ENCODE measurements at regions not wholly inside any gene's neighbourhood (a gene's known extent, or its start where the extent isn't known, plus 50 kb on each side); places are given as distances from the start of the nearest gene placed in this dataset.

GRCh38 chr6:10305790-10306415, 109.0 kb downstream of the TFAP2A start:
- DNase-seq (ENCODE audit: low spot score) = no peak

- DNase-seq (ENCODE audit: low spot score) = no peak
Measured at GRCh38 chr6:10303608-10304506, 111.0 kb downstream of the TFAP2A start.

GRCh38 chr6:10302566-10303235, 112.2 kb downstream of the TFAP2A start:
- no peak for DNase-seq (ENCODE audit: low spot score)

GRCh38 chr6:10300071-10300470, 114.8 kb downstream of the TFAP2A start:
- DNase-seq (ENCODE audit: low spot score) = no peak

GRCh38 chr6:10297832-10298231, 117.0 kb downstream of the TFAP2A start:
- DNase-seq (ENCODE audit: low spot score) = no peak

- DNase-seq (ENCODE audit: low spot score) = no peak
Measured at GRCh38 chr6:10278746-10279145, 136.1 kb downstream of the TFAP2A start.

- DNase-seq (ENCODE audit: low spot score) = no peak
Measured at GRCh38 chr6:10276660-10277287, 138.1 kb downstream of the TFAP2A start.

- DNase-seq (ENCODE audit: low spot score) = no peak
Measured at GRCh38 chr6:10276106-10276505, 138.8 kb downstream of the TFAP2A start.

DNA sequence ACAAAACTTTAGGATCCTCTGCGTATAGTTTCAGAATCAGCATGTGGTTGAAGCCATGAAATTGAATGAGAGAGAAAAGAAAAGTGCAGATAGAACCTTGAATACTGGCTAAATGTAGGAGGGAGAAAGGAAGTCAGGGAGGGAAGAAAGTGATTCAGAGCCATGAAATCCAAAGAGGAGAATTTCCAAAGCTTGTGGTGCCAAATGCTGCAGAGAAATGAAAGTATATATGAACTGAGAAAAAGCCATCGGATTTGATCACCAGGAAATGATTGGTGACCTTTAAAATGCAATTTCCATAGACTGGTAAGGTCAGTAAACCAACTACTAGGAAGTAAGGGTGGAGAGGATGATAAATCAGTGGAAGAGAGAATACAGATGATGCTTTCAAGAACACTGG, 142.3 kb downstream of the TFAP2A start:
- no peak for DNase-seq (ENCODE audit: low spot score)

GRCh38 chr6:10271982-10272381, 142.9 kb downstream of the TFAP2A start:
- DNase-seq (ENCODE audit: low spot score) = no peak

DNA sequence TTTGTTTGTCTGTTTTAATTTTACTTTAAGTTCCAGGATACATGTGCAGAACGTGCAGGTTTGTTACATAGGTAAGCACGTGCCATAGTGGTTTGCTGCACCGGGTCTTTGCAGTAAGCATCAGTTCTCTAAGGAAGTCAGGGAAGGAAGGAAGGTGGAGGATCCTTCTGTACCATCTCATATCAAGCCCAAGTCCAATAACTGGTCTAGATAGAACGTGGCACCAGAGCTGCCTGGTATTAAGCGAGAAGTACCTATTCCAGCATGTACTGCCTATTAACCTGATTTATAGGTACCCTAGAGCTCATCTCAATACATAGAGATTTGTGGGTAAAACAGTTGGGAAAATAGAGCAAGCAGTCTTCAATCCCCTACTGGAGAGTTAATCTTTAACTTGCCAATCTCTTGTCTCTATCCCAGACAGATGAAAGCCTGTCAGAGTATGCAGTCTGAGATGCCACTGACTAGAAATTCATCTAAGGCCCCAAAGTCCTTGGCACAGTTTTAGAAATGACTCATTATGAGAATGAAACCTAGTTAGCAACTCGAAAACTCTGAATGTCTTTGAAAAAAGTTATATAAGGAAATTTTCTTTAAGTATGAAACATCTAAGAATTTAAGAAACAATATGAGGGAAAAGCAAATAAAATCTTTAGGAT, 144.9 kb downstream of the TFAP2A start:
- no peak for DNase-seq (ENCODE audit: low spot score)

DNA sequence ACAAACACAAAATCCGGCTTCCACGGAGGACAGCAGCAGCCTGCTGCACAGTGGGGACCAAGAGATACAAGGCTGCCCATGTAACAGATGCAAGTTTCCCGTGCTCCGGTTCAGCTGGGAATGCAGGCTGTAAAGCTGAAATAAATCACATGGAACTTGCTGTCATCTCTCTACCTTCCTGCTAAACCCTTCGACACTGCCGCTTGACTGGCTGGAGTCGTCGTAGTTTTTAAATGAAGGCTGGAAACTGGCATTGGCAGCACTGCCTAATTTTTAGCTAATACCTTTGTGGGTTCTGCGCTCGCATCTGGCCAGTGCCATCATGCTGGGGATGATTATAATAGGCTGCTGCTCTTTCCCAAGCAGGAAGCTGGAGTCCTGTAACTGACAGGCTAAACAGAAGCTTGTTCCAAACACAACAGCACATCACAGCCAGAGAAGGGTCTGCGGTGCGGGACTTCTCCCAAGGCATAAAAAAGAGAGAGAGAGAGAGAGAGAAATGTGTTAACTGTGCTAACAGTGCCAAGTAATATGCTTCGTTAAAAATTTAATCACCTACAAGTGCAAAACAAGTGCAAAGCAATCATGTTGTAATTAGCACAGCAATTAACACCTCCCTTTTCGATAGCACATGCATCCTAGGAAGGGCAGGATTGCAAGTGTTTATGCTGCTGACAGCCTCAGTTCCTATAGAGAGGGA, 146.1 kb downstream of the TFAP2A start:
- DNase-seq (ENCODE audit: low spot score) = no peak

DNA sequence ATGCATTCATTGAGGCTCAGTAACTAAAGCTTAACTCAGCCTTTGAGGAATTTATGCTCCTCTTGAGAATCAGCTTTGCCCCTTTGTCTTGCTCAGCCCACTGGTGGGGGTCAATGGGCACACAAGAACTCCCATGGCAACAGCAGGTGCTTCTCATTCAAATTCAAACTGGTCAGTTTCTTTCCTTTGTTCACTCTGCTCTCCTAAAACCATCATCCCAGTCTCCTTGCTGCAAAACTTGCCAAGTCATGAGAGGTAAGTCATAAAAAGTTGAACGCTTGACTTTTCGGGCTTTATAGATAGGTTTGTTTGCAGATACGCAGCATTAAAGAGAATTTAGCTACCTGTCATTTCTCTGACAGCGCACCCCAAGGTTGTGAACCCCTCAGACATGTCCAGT, 146.8 kb downstream of the TFAP2A start:
- no peak for DNase-seq (ENCODE audit: low spot score)

DNA sequence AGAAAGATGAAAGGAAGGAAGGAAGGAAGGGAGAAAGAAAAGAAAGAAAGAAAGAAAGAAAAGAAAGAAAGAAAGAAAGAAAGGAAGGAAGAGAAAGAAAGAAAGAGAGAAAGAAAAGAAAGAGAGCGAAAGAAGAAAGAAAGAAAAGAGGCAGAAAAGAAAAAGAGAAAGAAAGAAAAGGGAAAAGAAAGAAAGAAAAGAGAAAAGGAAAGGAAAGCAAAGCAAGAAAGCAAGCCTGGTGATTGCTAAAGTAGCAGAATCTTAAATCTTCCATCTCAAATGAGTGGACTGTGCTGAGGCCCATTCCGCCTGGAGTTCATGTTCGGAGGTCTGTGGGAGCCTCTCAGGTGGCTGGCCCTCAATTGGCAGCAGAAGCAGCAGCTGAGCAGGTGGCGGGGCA, 148.4 kb downstream of the TFAP2A start:
- DNase-seq (ENCODE audit: low spot score) = no peak

DNA sequence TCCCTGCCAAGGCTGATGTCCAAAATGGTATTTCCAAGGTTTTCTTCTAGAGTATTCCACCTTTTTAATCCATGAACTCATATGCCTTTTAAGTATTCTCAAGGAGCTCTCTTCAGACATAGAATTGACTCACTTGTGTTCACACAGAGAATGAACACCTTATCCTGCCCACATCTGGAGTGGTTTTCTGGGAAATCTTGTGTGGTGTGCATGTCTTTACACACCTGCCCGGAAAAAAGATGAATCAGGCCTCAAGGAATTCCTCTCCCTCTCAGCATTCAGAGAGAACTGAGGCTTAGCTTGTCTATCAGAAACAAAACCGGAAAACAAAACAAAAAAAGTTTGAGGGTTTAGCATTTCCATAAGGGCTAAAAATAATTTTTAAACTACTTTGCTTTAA, 148.8 kb downstream of the TFAP2A start:
- DNase-seq (ENCODE audit: low spot score) = no peak

DNA sequence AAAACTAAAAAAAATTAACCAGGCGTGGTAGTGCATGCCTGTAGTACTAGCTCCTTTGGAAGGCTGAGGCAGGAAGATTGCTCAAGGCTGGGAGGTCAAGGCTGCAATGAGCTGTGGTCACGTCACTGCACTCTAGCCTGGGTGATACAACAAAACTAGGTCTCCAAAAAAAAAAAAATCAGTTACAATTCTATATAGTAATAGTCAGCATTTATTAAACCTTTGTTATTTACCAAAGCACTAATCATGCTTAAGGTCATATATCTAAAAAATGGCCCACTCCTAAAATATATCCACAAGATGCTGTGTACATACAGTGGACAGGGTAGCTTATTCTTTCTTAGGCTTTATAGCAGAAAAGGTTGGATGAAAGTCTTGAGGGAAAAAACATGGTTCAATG, 152.4 kb downstream of the TFAP2A start:
- DNase-seq (ENCODE audit: low spot score) = no peak

GRCh38 chr6:10259671-10260070, 155.2 kb downstream of the TFAP2A start:
- no peak for DNase-seq (ENCODE audit: low spot score)

GRCh38 chr6:10258341-10258740, 156.5 kb downstream of the TFAP2A start:
- DNase-seq (ENCODE audit: low spot score) = no peak

DNA sequence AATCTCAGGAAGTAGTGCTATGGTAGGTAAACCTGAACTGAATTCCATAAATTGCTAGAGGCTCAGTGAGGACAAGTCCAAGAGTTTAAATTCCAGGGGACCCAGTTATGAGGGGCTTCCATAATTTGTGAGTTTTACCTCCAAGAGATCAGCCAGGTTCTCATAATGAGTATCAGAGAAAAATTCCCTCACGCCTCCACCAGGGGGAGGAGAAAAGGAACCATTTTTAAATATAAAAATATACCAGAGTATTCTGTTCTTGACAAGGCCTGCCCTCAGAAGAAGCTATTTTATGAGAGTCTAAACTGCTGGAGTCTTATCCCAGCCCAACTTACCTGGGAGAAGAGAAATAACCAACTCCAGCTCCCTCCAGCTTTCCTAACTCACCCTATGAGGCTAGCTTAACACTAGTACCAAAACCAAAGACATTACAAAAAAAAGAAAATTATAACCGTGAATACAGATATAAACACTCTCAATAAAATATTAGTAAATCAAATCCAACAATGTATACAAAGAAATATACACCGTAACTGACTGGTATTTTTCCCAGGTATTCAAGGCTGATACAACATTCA, 158.7 kb downstream of the TFAP2A start:
- no peak for DNase-seq (ENCODE audit: low spot score)

DNA sequence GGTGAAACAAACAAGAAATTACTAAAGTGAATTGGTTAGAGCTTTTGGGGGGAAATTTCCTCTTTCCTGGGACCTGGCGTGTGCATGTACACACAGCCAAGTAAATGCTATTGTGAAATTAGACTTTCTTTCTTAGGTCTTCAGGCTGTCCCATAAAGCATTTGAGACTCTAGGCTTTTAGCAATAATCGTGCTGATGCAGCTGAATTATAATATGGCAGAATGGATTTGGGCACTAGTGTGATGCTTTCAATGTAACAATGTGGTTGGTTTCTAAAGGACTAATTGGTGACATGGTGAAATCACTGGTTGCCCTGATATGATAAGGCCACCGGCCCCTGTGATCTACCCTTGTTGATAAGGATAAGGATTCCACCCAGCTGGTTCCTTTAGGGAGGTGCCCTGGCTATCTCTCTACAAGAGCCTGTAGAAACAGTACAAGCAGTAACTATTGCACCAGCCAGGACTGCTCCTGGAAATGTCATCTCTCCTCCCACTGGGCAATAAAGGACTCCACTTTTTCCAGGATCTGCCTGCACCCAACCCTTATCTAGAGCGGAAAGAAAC, 164.1 kb downstream of the TFAP2A start:
- no peak for DNase-seq (ENCODE audit: low spot score)
